ENCODE measurements at regions not wholly inside any gene's neighbourhood (a gene's known extent, or its start where the extent isn't known, plus 50 kb on each side); places are given as distances from the start of the nearest gene placed in this dataset.

- TF ChIP-seq GATA2 (IDR thresholded peaks at IDR 0.05; ENCODE audit: low read depth, low read length): no peak
- no peak for TF ChIP-seq GATA3 (IDR thresholded peaks at IDR 0.05; ENCODE audit: low read depth, low read length)
Measured at GRCh38 chr12:105852951-105853350, 285.8 kb downstream of the NUAK1 start.

Measured in SH-SY5Y (cell line).